HG03469 (cell line): ENCODE measurements at regions not wholly inside any gene's neighbourhood (a gene's known extent, or its start where the extent isn't known, plus 50 kb on each side); places are given as distances from the start of the nearest gene placed in this dataset.

ENCODE experiments used
- ATAC-seq: cut with Tn5 transposase; IDR thresholded peaks from one replicate; pipeline ENCODE4 v1.9.1; 2021; ENCODE audit warnings: mild to moderate bottlenecking, moderate library complexity, moderate number of reproducible peaks; ENCODE audit not compliant: unreplicated experiment

- no peak for ATAC-seq
These were observed 406.0 kb downstream of the PLA2G4A start for GRCh38 chr1:187234706-187235105.

- no peak for ATAC-seq
These were observed 407.4 kb downstream of the PLA2G4A start for GRCh38 chr1:187236199-187236598.

GRCh38 chr1:187236676-187237075 is 407.9 kb downstream of the PLA2G4A start:
- ATAC-seq: no peak

GRCh38 chr1:187237542-187237941 is 408.8 kb downstream of the PLA2G4A start:
- no peak for ATAC-seq

- no peak for ATAC-seq
These were observed 413.2 kb downstream of the PLA2G4A start for GRCh38 chr1:187241971-187242370.

GRCh38 chr1:187244623-187245022 is 415.9 kb downstream of the PLA2G4A start:
- ATAC-seq: no peak

GRCh38 chr1:187245201-187245600 is 416.5 kb downstream of the PLA2G4A start:
- no peak for ATAC-seq

- ATAC-seq: no peak
These were observed 420.4 kb downstream of the PLA2G4A start for GRCh38 chr1:187249196-187249595.

- no peak for ATAC-seq
These were observed 424.2 kb downstream of the PLA2G4A start for GRCh38 chr1:187252923-187253322.

- no peak for ATAC-seq
These were observed 428.7 kb downstream of the PLA2G4A start for GRCh38 chr1:187257476-187257875.

- ATAC-seq: no peak
These were observed 432.9 kb downstream of the PLA2G4A start for GRCh38 chr1:187261637-187262036.

GRCh38 chr1:187262731-187263130 is 434.0 kb downstream of the PLA2G4A start:
- ATAC-seq: no peak

GRCh38 chr1:187264995-187265602 is 436.4 kb downstream of the PLA2G4A start:
- peak; percentile 60 for ATAC-seq

GRCh38 chr1:187266051-187266450 is 437.3 kb downstream of the PLA2G4A start:
- ATAC-seq: no peak

- ATAC-seq: no peak
These were observed 439.1 kb downstream of the PLA2G4A start for GRCh38 chr1:187267827-187268226.

GRCh38 chr1:187270256-187270655 is 441.5 kb downstream of the PLA2G4A start:
- no peak for ATAC-seq

GRCh38 chr1:187275346-187275745 is 446.6 kb downstream of the PLA2G4A start:
- ATAC-seq: no peak

- ATAC-seq: no peak
These were observed 447.3 kb downstream of the PLA2G4A start for GRCh38 chr1:187275985-187276575.

GRCh38 chr1:187276677-187277076 is 447.9 kb downstream of the PLA2G4A start:
- no peak for ATAC-seq

GRCh38 chr1:187280031-187280430 is 451.3 kb downstream of the PLA2G4A start:
- no peak for ATAC-seq

- no peak for ATAC-seq
These were observed 452.3 kb downstream of the PLA2G4A start for GRCh38 chr1:187281085-187281484.

- ATAC-seq: no peak
These were observed 455.2 kb downstream of the PLA2G4A start for GRCh38 chr1:187283984-187284383.
